HUDEP-2 (cell line): ENCODE measurements at regions not wholly inside any gene's neighbourhood (a gene's known extent, or its start where the extent isn't known, plus 50 kb on each side); places are given as distances from the start of the nearest gene placed in this dataset.
"Not testable (repeated sequence)": the region's sequence is repeated elsewhere in the genome, so short reads cannot be mapped to it uniquely, and the experiment has no call there.

Source experiments
- DNase-seq, 76 experiments: peaks; one replicate each; lab custom pipeline; 2025; ENCODE audit not compliant: unreplicated experiment in 76 of 76; lab: John Stamatoyannopoulos, UW

DNA sequence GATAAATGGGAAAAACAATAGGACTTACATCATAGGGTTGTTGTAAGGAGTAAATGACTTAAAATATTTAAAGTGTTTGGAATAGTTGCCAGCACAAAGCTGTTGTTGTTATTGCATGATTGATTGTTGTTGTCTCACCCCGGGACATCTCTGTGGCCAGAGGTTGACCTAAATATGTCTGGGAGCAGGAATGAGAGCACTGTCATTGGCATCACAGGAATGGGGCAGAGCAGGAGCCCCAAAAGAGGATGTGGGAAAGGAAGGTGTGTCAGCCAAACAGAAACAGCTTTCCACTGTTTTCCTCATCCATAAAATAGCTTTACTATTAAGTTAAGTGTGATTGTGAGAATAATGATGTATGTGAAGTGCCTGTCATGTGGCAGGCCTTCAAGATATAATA, 121.6 kb downstream of the TMEM168 start:
- DNase-seq = no peak

DNA sequence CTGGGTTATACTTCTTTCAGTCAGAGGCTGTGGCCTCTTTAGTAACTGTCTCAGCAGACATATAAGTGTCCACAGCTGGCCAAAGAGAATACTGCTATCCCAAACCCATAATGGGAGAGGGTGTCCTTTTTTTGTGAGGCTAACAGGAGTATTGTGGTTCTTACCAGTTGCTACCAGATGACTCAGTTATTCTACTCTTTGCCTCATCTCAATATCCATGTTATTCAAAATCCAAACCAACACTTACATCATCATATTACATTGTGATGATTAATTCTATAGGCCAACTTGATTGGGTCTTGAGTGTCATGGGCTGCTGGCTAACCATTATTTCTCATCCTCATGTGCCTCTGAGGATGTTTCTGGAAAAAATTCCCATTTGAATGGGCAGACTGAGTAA, 120.9 kb downstream of the TMEM168 start:
- no peak for DNase-seq

DNA sequence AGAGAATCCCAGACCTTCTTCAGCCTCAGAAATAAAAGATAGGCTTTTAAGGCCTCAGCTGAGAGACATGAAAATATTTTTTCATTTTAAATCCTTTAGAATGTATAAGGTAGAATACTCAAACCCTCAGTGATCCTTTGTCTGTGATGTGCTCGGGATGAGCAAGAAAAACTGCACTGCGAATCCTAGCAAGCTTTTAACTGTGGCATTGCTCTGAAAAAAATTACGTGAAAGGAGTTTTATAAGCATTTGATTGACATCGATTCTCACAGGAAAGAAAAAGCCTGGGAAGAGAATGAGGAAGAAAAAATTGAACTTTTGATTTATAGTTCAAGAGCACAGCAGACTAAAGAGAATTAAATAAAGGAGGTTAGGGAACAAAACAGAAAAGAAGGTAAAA, 120.0 kb downstream of the TMEM168 start:
- DNase-seq = no peak

DNA sequence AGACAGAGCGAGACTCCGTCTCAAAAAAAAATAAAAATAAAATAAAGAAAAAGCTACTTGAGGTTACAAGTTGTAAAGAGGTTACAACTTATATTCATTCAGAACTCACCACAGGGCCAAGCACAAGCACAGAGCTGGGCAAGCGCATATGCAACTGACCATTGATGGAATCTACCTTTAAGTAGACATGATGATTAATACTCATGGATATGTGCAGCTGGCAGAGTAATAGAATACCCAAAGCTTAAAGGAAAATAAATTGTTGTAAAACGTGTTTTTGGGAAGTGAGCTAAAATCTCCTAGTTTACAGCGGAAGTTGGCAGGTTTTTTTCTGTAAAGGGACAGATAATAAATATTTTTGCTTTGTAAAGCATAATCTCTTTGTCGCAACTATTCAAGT, 111.6 kb downstream of the TMEM168 start:
- DNase-seq = no peak

DNA sequence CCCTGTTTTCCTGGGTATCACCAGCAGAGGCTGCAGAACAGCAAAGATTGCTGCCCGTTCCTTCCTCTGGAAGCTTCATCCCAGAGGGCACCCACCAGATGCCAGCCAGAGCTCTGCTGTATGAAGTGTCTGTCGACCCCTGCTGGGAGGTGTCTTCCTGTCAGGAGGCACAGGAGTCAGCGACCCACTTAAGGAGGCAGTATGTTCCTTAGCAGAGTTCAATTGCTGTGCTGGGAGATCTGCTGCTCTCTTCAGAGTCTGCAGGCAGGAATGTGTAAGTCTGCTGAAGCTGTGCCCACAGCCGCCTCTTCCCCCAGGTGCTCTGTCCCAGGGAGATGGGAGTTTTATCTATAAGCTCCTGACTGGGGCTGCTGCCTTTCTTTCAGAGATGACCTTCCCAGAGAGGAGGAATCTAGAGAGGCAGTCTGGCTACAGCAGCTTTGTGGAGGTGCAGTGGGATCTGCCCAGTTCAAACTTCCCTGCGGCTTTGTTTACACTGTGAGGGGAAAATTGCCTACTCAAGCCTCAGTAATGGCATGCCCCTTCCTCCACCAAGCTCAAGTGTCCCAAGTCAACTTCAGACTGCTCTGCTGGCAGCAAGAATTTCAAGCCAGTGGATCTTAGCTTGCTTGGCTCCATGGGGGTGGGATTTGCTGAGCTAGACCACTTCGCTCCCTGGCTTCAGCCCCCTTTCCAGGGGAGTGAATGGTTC, 100.6 kb downstream of the TMEM168 start:
- DNase-seq = not testable (repeated sequence)

DNA sequence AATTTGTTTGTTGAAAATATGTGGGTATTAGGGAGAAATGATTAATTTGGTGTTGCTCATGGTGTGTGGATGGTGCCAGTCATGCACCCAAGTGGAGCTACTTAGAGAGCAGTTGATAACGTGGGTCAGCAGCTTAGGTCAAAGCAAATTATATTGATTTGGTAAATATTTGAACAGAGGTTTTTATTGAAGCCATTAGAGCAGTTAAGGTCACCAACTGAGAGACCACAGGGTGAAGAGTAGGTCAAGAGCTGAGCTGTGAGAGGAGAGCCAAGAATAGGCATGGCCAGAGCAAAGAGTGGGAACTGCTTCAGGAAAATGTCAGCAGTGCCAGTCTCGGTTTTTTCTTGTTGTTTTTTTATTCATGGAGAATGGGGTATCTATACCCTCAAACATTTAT, 97.9 kb downstream of the TMEM168 start:
- DNase-seq = no peak

DNA sequence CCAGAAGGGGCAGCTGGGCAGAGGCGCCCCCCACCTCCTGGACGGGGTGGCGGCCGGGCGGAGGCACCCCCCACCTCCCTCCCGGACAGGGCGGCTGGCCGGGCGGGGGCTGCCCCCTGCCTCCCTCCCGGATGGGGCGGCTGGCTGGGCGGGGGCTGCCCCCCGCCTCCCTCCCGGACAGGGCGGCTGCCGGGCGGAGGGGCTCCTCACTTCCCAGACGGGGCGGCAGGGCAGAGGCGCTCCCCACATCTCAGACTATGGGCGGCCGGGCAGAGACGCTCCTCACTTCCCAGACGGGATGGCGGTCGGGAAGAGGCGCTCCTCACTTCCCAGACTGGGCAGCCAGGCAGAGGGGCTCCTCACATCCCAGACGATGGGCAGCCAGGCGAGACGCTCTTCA, 93.0 kb downstream of the TMEM168 start:
- not testable (repeated sequence) for DNase-seq

DNA sequence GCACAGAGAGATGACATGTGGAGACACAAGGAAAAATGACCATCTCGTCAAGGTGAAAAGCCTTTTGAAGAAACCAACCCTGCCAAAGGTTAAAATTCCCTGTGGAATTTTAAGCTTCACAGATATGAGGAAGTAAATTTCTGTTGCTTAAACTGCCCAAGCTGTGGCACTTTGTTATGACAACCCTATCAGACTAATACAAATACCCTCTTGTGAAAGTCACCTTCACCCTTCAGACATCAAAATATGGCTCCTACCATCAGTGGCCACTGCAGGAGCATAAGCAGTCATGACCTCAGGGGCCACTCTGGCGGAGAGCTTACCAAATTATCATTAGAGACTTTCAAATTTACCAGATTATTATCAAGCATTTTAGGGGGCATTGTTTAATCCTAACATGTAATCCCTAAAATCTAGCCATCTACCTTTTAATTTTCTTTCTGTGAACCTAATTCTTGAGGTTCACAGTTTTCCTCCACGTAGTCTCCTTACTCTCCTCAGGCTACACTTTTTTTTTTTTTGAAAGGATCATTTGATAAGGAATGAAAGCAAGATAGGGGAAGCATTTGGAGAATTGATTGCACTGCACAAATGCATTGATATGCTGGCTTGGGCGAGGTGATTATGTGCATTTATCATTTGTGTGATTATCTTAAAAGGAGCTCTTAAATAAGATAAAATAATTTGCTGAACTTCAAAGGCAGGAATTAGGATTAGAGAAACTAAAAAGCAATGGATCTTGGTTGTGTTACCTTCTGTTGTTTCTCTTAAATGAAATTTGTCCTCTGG, 90.3 kb downstream of the TMEM168 start:
- DNase-seq = no peak

DNA sequence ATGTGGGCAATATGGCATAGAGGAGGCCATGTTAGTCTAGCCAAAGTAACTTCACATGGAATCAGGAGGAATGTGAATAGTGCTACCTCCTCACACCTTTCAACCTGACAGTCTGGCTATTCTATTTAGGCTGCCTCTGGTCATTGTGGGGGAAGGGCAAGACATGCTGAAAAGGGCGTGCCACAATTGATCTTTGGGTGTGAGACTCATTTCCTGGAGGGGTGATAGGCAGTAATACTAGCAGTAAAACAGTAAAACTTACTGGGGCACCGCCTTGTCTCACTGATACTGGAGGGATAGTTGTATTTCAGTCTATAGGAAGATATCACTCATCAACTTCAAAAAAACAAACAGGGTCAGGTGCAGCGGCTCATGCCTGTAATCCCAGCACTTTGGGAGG, 88.7 kb downstream of the TMEM168 start:
- peak in 3 of 76 experiments; percentile 0 to 15 (median 6) for DNase-seq

DNA sequence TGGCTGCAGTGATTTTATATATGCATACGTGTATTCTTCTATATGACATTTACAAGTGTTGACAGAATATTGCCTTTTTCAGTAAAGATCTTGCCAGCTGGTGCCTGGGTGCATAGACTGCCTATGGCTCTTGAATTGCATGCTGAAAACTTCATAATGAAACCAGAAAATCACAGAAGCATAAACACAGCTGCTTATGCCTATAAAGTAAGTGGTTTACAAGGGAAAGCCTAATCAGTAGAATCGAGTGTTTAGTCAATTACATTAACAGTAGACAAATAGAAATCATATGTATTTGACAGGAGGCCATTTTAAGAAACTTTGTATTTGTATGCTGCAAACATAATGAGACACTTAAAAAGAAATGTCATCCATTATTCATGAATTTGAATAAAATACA, 82.5 kb downstream of the TMEM168 start:
- no peak for DNase-seq

DNA sequence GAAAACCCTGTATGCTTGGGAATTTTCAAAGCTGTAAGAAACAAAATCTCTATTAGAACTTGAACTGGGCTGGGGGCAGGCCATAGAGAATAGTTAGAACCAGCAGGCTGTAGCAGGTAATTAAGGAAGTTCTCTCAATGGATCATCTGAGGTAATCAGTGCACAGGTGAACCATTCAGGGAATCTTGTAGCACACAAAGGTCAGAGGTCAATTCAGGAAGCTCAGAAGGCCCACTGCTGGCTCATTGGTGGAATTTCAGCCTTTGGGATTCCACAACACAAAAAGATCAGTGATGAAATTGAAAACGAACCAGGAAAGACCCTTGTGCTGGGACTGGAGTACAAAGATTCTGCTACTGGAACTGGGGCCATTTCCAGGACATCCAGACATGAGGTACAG, 82.0 kb downstream of the TMEM168 start:
- no peak for DNase-seq
